NCI-H524 treated with DMSO at 0.1 percent for 48 hours (cell line): ENCODE measurements at regions not wholly inside any gene's neighbourhood (a gene's known extent, or its start where the extent isn't known, plus 50 kb on each side); places are given as distances from the start of the nearest gene placed in this dataset.

Source experiments
- DNase-seq: peaks from one replicate; lab custom pipeline; 2025; lab: John Stamatoyannopoulos, UW

GRCh38 chr11:70872955-70873735, 379.2 kb downstream of the SHANK2 start:
- DNase-seq: no peak

- no peak for DNase-seq
These were observed 378.5 kb downstream of the SHANK2 start for GRCh38 chr11:70873736-70874412.

- DNase-seq: peak; percentile 4
These were observed 375.7 kb downstream of the SHANK2 start for GRCh38 chr11:70876685-70877084.

- no peak for DNase-seq
These were observed 375.2 kb downstream of the SHANK2 start for GRCh38 chr11:70877151-70877550.

- no peak for DNase-seq
These were observed 374.0 kb downstream of the SHANK2 start for GRCh38 chr11:70878366-70878765.

- no peak for DNase-seq
These were observed 372.6 kb downstream of the SHANK2 start for GRCh38 chr11:70879601-70880285.

- DNase-seq: no peak
These were observed 372.0 kb downstream of the SHANK2 start for GRCh38 chr11:70880416-70880815.

- no peak for DNase-seq
These were observed 370.2 kb downstream of the SHANK2 start for GRCh38 chr11:70881948-70882715.

GRCh38 chr11:70882716-70883085, 369.7 kb downstream of the SHANK2 start:
- no peak for DNase-seq

- no peak for DNase-seq
These were observed 368.9 kb downstream of the SHANK2 start for GRCh38 chr11:70883323-70883940.

GRCh38 chr11:70883973-70884623, 368.3 kb downstream of the SHANK2 start:
- no peak for DNase-seq

GRCh38 chr11:70885281-70886231, 366.8 kb downstream of the SHANK2 start:
- no peak for DNase-seq

- DNase-seq: no peak
These were observed 366.1 kb downstream of the SHANK2 start for GRCh38 chr11:70886256-70886655.

- DNase-seq: no peak
These were observed 365.5 kb downstream of the SHANK2 start for GRCh38 chr11:70886676-70887541.

- no peak for DNase-seq
These were observed 364.9 kb downstream of the SHANK2 start for GRCh38 chr11:70887542-70887827.

GRCh38 chr11:70888061-70888460, 364.3 kb downstream of the SHANK2 start:
- DNase-seq: no peak

- DNase-seq: no peak
These were observed 363.0 kb downstream of the SHANK2 start for GRCh38 chr11:70889411-70889810.

- no peak for DNase-seq
These were observed 360.5 kb downstream of the SHANK2 start for GRCh38 chr11:70891844-70892380.

- no peak for DNase-seq
These were observed 359.5 kb downstream of the SHANK2 start for GRCh38 chr11:70892889-70893288.
